ENCODE measurements at regions not wholly inside any gene's neighbourhood (a gene's known extent, or its start where the extent isn't known, plus 50 kb on each side); places are given as distances from the start of the nearest gene placed in this dataset.
A peak's percentile ranks its signal among the peaks of the same experiment; 100 is the strongest.
"Not testable (repeated sequence)": the region's sequence is repeated elsewhere in the genome, so short reads cannot be mapped to it uniquely, and the experiment has no call there.

GRCh38 chr3:115204475-115204874 is 57.4 kb upstream of the ZBTB20 start:
- no peak for TF ChIP-seq POLR2AphosphoS5 (IDR thresholded peaks at IDR 0.05)
- TF ChIP-seq POLR2A (IDR thresholded peaks at IDR 0.05), result no peak
- no peak for TF ChIP-seq CTCF (IDR thresholded peaks at IDR 0.05 in 8 of 11, conservative IDR thresholded peaks at IDR 0.05 in 3 of 11)
- no peak for DNase-seq
- H3K4me1 ChIP-seq, result no peaks in the 10 kb centered on the region
- no peaks in the 10 kb centered on the region for H3K9me3 ChIP-seq
- no peak overlapping the region for H3K27ac ChIP-seq
- no peaks in the 10 kb centered on the region for H3K36me3 ChIP-seq
- intact Hi-C loops (cut with DNase I; ENCODE audit: low total_unique reads), result no loop called here
- no peak overlapping the region for H3K4me3 ChIP-seq
- no peaks in the 10 kb centered on the region for H3K27me3 ChIP-seq (replicated peaks in 1 of 7)

GRCh38 chr3:115208066-115208750 is 61.1 kb upstream of the ZBTB20 start:
- no peak overlapping the region for H3K27ac ChIP-seq
- 88 to 97% (median 91%) methylated on average over 3 of the region's 3 CpGs for WGBS, 5 donors
- TF ChIP-seq POLR2A (IDR thresholded peaks at IDR 0.05), result no peak
- TF ChIP-seq POLR2AphosphoS5 (IDR thresholded peaks at IDR 0.05), result no peak
- TF ChIP-seq CTCF (IDR thresholded peaks at IDR 0.05 in 8 of 11, conservative IDR thresholded peaks at IDR 0.05 in 3 of 11), result no peak
- H3K27me3 ChIP-seq (replicated peaks in 1 of 7), result no peaks in the 10 kb centered on the region
- H3K9me3 ChIP-seq, result no peaks in the 10 kb centered on the region
- intact Hi-C loops (cut with DNase I; ENCODE audit: low total_unique reads), result no loop called here
- H3K4me1 ChIP-seq, result no peaks in the 10 kb centered on the region
- H3K4me3 ChIP-seq, result no peak overlapping the region
- DNase-seq, result no peak
- H3K36me3 ChIP-seq, result no peaks in the 10 kb centered on the region

DNA sequence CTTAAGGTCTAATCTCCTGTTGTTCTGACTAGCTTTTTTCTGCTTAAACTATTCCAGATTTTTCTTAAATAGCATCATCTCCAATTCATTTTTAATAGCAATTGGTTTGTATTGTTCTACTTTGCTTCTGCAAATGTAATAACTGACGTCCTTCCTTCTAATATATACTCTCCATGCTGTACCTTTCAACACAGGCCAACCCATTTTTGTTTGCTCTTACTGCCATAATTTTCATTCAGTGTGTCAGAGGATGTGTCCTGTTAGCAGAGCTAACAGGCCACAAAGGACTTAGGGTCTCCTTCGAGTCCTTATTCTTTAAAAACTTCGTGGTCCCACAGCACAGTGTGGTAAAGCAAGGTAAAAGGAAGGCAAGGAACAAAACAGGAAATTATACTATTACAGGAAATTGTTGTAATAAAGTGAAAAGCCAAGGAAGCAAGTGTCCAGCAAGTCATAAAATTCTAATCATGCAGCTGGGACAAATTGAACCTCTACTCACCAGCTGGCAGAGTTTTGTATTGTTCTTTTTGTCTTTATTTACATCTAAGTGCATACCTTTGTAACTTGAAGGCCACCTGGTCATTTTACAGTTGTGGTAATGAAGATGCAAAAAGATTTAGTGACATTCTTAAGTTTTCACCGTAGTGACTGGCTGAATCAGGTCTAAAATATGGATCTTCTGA is 64.9 kb upstream of the ZBTB20 start:
- Histone ChIP-seq H3K27ac (peak overlapping the region in 3 of 8 donors; percentile 49 to 64 (median 59)), H3K4me1 (no peaks in the 10 kb centered on the region), H3K4me3 (no peak overlapping the region), H3K9me3 (no peaks in the 10 kb centered on the region), H3K27me3 (replicated peaks in 1 of 7) (no peaks in the 10 kb centered on the region), H3K36me3 (no peaks in the 10 kb centered on the region)
- intact Hi-C loops (cut with DNase I; ENCODE audit: low total_unique reads), result no loop called here
- WGBS, 5 donors, result 34 to 56% (median 45%) methylated on average over 4 of the region's 4 CpGs
- no peak for TF ChIP-seq POLR2A (IDR thresholded peaks at IDR 0.05)
- no peak for TF ChIP-seq POLR2AphosphoS5 (IDR thresholded peaks at IDR 0.05)
- TF ChIP-seq CTCF (IDR thresholded peaks at IDR 0.05 in 8 of 11, conservative IDR thresholded peaks at IDR 0.05 in 3 of 11), result no peak
- DNase-seq, result no peak

- intact Hi-C loops (cut with DNase I; ENCODE audit: low total_unique reads), result no loop called here
- no peak for DNase-seq
- TF ChIP-seq POLR2AphosphoS5 (IDR thresholded peaks at IDR 0.05) (no peak), POLR2A (IDR thresholded peaks at IDR 0.05) (no peak), CTCF (IDR thresholded peaks at IDR 0.05 in 8 of 11, conservative IDR thresholded peaks at IDR 0.05 in 3 of 11) (no peak)
- H3K27me3 ChIP-seq (replicated peaks in 1 of 7), result no peaks in the 10 kb centered on the region
- H3K27ac ChIP-seq, result peak overlapping the region in 3 of 8 donors; percentile 49 to 64 (median 59)
- no peaks in the 10 kb centered on the region for H3K36me3 ChIP-seq
- H3K9me3 ChIP-seq, result no peaks in the 10 kb centered on the region
- H3K4me3 ChIP-seq, result no peak overlapping the region
- H3K4me1 ChIP-seq, result peaks cover 0 to 5% (median 1%) of the 10 kb centered on the region in 6 donors
Observed at GRCh38 chr3:115212615-115213014, 65.5 kb upstream of the ZBTB20 start.

DNA sequence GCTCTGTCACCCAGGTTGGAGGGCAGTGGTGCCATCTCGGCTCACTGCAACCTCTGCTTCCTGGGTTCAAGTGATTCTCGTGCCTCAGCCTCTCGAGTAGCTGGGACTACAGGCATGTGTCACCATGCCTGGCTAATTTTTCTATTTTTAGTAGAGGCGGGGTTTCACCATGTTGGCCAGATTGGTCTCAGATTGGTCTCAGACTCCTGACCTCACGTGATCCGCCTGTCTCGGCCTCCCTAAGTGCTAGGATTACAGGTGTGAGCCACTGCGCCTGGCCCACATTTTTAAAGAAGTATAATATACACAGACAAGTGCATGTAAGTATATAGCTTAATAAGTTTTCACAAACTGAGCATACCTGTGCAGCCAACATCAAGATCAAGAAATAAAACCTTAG is 66.0 kb upstream of the ZBTB20 start:
- H3K27me3 ChIP-seq (replicated peaks in 1 of 7); H3K4me1 ChIP-seq; H3K4me3 ChIP-seq; H3K36me3 ChIP-seq; H3K9me3 ChIP-seq; intact Hi-C loops (cut with DNase I; ENCODE audit: low total_unique reads); DNase-seq: not testable (repeated sequence)
- H3K27ac ChIP-seq, result peak overlapping the region in 3 of 8 donors; percentile 49 to 64 (median 59)
- WGBS, 5 donors, result 63 to 74% (median 69%) methylated on average over 8 of the region's 8 CpGs

All from spleen (tissue), 11 donors.